Lung (tissue), 11 donors: ENCODE measurements at regions not wholly inside any gene's neighbourhood (a gene's known extent, or its start where the extent isn't known, plus 50 kb on each side); places are given as distances from the start of the nearest gene placed in this dataset.

Experiments used
- ATAC-seq: fragments of 200-7000 bp; cut with Tn5 transposase; one replicate; pipeline ENCODE4 v1.9.1; 2020; ENCODE audit warnings: moderate number of reproducible peaks; ENCODE audit not compliant: insufficient read depth, low FRiP score
- DNase-seq, 3 donors: peaks; one replicate each; pipeline ENCODE4 v3.0.0-alpha.2; 2013 to 2017
- H3K27ac ChIP-seq, 2 donors: one replicate each; pipeline ENCODE4 v1.5.1; 2013; ENCODE audit warnings: mild to moderate bottlenecking in 2 of 2, moderate library complexity in 2 of 2, control low read depth in 1 of 2, inconsistent platforms in 1 of 2, low read depth in 1 of 2, low read length in 1 of 2
- H3K27me3 ChIP-seq, 3 donors: one replicate each; pipeline ENCODE4 v1.5.1; 2013; ENCODE audit warnings: low read length in 2 of 3; ENCODE audit not compliant: control insufficient read depth in 3 of 3, insufficient read depth in 3 of 3
- H3K36me3 ChIP-seq, 4 donors: one replicate each; pipeline ENCODE4 v1.5.1; 2013; ENCODE audit warnings: low read length in 4 of 4, mild to moderate bottlenecking in 1 of 4, moderate library complexity in 1 of 4; ENCODE audit not compliant: control insufficient read depth in 4 of 4, insufficient read depth in 4 of 4
- H3K4me1 ChIP-seq, 5 donors: one replicate each; pipeline ENCODE4 v1.5.1; 2013; ENCODE audit warnings: low read length in 5 of 5, mild to moderate bottlenecking in 2 of 5, moderate library complexity in 1 of 5; ENCODE audit not compliant: control insufficient read depth in 5 of 5, insufficient read depth in 5 of 5
- H3K4me3 ChIP-seq: one replicate; pipeline ENCODE4 v1.5.1; 2013; ENCODE audit warnings: mild to moderate bottlenecking, control low read depth, moderate library complexity
- H3K9ac ChIP-seq, 2 donors: one replicate each; pipeline ENCODE4 v1.5.1; 2013; ENCODE audit warnings: low read length in 2 of 2, control low read depth in 1 of 2; ENCODE audit not compliant: insufficient read depth in 1 of 2
- H3K9me3 ChIP-seq, 4 donors: one replicate each; pipeline ENCODE4 v1.5.1; 2013; ENCODE audit warnings: low read length in 3 of 4, mild to moderate bottlenecking in 1 of 4, moderate library complexity in 1 of 4; ENCODE audit not compliant: control insufficient read depth in 4 of 4, insufficient read depth in 3 of 4
- CTCF ChIP-seq: IDR thresholded peaks from 2 replicates; pipeline ENCODE4 v1.5.1; 2012; ENCODE audit warnings: mild to moderate bottlenecking; ENCODE audit errors: control extremely low read depth, extremely low read depth
- WGBS, 2 donors: extraction: QIAGEN DNeasy Blood & Tissue Kit; methylation state at CpG; one replicate each; pipeline ENCODE4 v1.1.7; 2013; 5-methylcytosine and 5-hydroxymethylcytosine counted together
- donor health status: control.
- donor health status: control.
- donor health status: Bipolar disorder and iron deficiency.
- donor health status: healthy.
- donor health status: DM: yes; HTN: yes; CAD: no.

DNA sequence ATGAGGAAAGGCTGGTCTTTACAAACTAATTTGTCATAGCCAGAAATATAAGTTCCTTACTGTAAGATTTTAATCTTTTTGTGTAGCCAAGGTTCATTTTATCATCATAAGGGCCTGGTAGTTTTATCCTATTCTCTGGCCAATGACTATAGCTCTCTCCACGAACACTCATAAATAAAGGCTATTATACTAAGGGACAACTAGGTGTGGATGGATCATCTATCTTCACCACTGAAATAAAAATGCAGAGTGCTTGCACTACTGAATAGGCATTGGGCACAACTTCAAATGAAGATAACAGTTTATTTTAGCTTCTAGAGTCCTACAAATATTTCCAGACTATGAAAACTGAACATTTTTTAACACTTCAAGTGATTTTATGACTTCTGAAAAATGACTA is 698.6 kb downstream of the NOVA1 start:
- Histone ChIP-seq H3K9me3 (no peaks in the 10 kb centered on the region), H3K9ac (no peak overlapping the region), H3K4me3 (no peak overlapping the region), H3K36me3 (no peaks in the 10 kb centered on the region), H3K4me1 (peaks cover 0 to 1% (median 0%) of the 10 kb centered on the region in 5 donors), H3K27me3 (no peaks in the 10 kb centered on the region), H3K27ac (no peak overlapping the region)
- ATAC-seq (no peak), DNase-seq (no peak)
- WGBS, 2 donors = 81 to 86% methylated on average over 1 of the region's 1 CpG
- TF ChIP-seq CTCF = no peak

DNA sequence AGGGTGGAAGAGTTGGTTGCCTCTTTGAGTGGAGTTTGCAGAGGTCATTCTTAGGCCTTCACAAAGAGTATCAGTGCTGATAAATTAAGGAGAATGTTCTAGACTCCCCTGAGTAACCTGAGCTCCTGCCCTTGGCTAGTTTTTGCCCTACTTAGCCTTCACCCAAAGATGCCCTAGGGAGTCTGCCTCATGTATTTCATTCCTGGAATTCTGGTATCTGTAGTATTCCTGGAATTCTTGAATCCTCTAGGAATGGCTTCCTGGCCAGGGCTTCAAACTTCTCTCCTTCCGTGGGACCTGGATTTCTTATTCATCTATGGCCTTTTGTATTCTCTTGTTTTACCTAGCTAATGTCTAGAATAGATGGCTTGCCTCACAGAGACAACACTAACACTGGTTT is 701.1 kb downstream of the NOVA1 start:
- H3K27me3 ChIP-seq = no peaks in the 10 kb centered on the region
- H3K27ac ChIP-seq = no peak overlapping the region
- no peak for DNase-seq
- ATAC-seq = no peak
- no peak overlapping the region for H3K4me3 ChIP-seq
- no peak overlapping the region for H3K9ac ChIP-seq
- WGBS, 2 donors = 67 to 74% methylated on average over 1 of the region's 1 CpG
- H3K9me3 ChIP-seq = no peaks in the 10 kb centered on the region
- H3K36me3 ChIP-seq = no peaks in the 10 kb centered on the region
- H3K4me1 ChIP-seq = no peaks in the 10 kb centered on the region
- no peak for TF ChIP-seq CTCF

DNA sequence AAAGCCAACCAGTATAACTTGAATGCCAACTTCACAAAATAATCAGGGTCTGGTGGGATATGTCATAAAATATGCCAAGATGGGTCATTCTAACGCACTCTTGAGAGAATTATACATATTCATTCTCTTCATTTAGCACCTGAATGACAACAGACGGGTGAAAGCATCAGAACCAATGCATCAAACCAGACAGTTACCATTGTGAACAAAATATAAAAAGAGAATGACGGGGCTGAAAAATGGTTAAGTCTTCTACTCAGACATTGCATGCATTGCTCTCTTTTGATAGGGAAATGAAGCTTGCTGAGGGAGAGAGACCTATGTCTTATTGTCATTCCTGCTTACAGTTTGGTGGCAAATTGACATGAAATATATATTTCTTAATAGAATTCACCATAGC is 702.1 kb downstream of the NOVA1 start:
- DNase-seq = no peak
- no peak overlapping the region for H3K4me3 ChIP-seq
- no peaks in the 10 kb centered on the region for H3K9me3 ChIP-seq
- no peak for ATAC-seq
- H3K27ac ChIP-seq = no peak overlapping the region
- no peak for TF ChIP-seq CTCF
- no peak overlapping the region for H3K9ac ChIP-seq
- H3K27me3 ChIP-seq = no peaks in the 10 kb centered on the region
- H3K4me1 ChIP-seq = no peaks in the 10 kb centered on the region
- WGBS, 2 donors = 84 to 96% methylated on average over 3 of the region's 3 CpGs
- no peaks in the 10 kb centered on the region for H3K36me3 ChIP-seq

- Histone ChIP-seq H3K27me3 (no peaks in the 10 kb centered on the region), H3K9ac (no peak overlapping the region), H3K36me3 (no peaks in the 10 kb centered on the region), H3K27ac (no peak overlapping the region), H3K4me1 (no peaks in the 10 kb centered on the region), H3K4me3 (no peak overlapping the region), H3K9me3 (no peaks in the 10 kb centered on the region)
- no peak for DNase-seq
- no peak for ATAC-seq
- TF ChIP-seq CTCF = no peak
- 73 to 77% methylated on average over 3 of the region's 3 CpGs for WGBS, 2 donors
Observed at GRCh38 chr14:25887251-25887878, 710.5 kb downstream of the NOVA1 start.
